CD4-positive, alpha-beta T cell (primary cell): ENCODE measurements at regions not wholly inside any gene's neighbourhood (a gene's known extent, or its start where the extent isn't known, plus 50 kb on each side); places are given as distances from the start of the nearest gene placed in this dataset.

ENCODE experiments used
- ATAC-seq: fragments of 200-7000 bp; cut with Tn5 transposase; one replicate; pipeline ENCODE4 v1.10.0; 2022; ENCODE audit warnings: mild to moderate bottlenecking; ENCODE audit not compliant: poor library complexity
- CTCF ChIA-PET: fragments of 350-600 bp; sonication (Branson Sonifier 250); formaldehyde crosslinking; loops from one replicate; lab custom pipeline; 2021; ENCODE audit warnings: antibody characterized with exemption, inconsistent platforms; lab: Charles Lee
- POLR2A ChIA-PET: fragments of 350-600 bp; sonication (Branson Sonifier 250); formaldehyde crosslinking; loops from one replicate; lab custom pipeline; 2021; ENCODE audit warnings: antibody characterized with exemption, inconsistent platforms; lab: Charles Lee
- DNase-seq, 14 experiments: peaks; one replicate each; pipeline ENCODE4 v3.0.0-alpha.2; 2013 to 2020; ENCODE audit warnings: mixed read lengths in 2 of 14
- H3K27ac ChIP-seq, 2 donors: one replicate each; pipeline versions ENCODE4 v1.5.1 to v1.7.0; 2013; ENCODE audit warnings: low read length in 2 of 2, low read depth in 1 of 2, mild to moderate bottlenecking in 1 of 2
- H3K27me3 ChIP-seq, 2 experiments: 1 replicate in 1 of 2; 2 replicates in 1 of 2; pipeline versions ENCODE4 v1.6.1 to v1.7.0; 2013; ENCODE audit warnings: low read length in 2 of 2, control low read depth in 1 of 2, mild to moderate bottlenecking in 1 of 2, moderate library complexity in 1 of 2; ENCODE audit not compliant: insufficient read depth in 2 of 2, control insufficient read depth in 1 of 2
- H3K36me3 ChIP-seq: one replicate; pipeline ENCODE4 v1.6.1; 2013; ENCODE audit warnings: low read length, control low read depth; ENCODE audit not compliant: insufficient read depth
- H3K4me1 ChIP-seq: one replicate; pipeline ENCODE4 v1.6.1; 2013; ENCODE audit warnings: low read length, control low read depth; ENCODE audit not compliant: insufficient read depth
- H3K4me3 ChIP-seq: one replicate; pipeline ENCODE4 v1.5.1; 2013; ENCODE audit warnings: mild to moderate bottlenecking, low read length, moderate library complexity
- H3K9me3 ChIP-seq, 2 experiments: 1 replicate in 1 of 2; 2 replicates in 1 of 2; pipeline versions ENCODE4 v1.6.1 to v1.7.0; 2013; ENCODE audit warnings: low read length in 2 of 2, mild to moderate bottlenecking in 2 of 2, control low read depth in 1 of 2, moderate library complexity in 1 of 2; ENCODE audit not compliant: control insufficient read depth in 1 of 2, insufficient read depth in 1 of 2
- H3K27ac Mint-ChIP-seq: one replicate; pipeline ENCODE4 v1.8.0; 2020; ENCODE audit warnings: mixed read lengths
- H3K27me3 Mint-ChIP-seq: one replicate; pipeline ENCODE4 v1.8.0; 2021; ENCODE audit warnings: mixed read lengths
- H3K36me3 Mint-ChIP-seq: one replicate; pipeline ENCODE4 v1.8.0; 2021; ENCODE audit warnings: low read depth, mixed read lengths
- H3K4me1 Mint-ChIP-seq: one replicate; pipeline ENCODE4 v1.8.0; 2021; ENCODE audit warnings: low read depth, mixed read lengths
- H3K4me3 Mint-ChIP-seq: one replicate; pipeline ENCODE4 v1.8.0; 2020; ENCODE audit warnings: mild to moderate bottlenecking, mixed read lengths
- H3K9me3 Mint-ChIP-seq: one replicate; pipeline ENCODE4 v1.8.0; 2020; ENCODE audit warnings: mixed read lengths
- intact Hi-C, 2 experiments: fragments of 100-400 bp; cut with DNase I in 1 of 2; cut with micrococcal nuclease in 1 of 2; formaldehyde crosslinking; loops; one replicate each; pipeline versions ENCODE4 v1.15.1 to v1.9.0; 2023 to 2025; cut with DNase I, micrococcal nuclease
- TF ChIP-seq, protein P1 (sequence below): fragments of 200-600 bp; IDR thresholded peaks from one replicate; pipeline ENCODE4 v1.8.0; 2022; ENCODE audit warnings: antibody characterized with exemption, mild to moderate bottlenecking

DNA sequence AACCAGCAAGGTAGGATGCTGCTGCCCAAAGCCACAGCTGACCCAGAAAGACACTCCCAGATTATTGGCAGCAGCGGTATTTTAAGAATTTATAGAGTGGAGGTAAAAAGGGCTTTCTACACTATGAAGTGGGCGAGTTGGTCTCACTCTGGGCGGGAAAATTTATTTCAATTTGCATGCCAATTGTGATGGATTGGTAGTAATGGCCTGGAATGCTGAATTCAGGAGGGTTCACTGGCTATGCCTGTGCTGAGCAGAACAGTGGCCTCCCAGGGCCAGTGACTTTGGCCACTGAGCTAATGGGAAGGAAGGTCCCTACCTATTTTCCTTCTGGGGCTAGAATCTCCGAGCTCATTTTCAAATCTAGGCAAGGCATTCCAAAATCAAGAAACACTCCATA lies 243.5 kb downstream of the TSHZ3 start:
- Mint-ChIP-seq H3K27me3 (peaks cover 17% of the 10 kb centered on the region), H3K4me3 (no peak overlapping the region), H3K27ac (no peak overlapping the region), H3K36me3 (no peaks in the 10 kb centered on the region), H3K4me1 (peaks cover 8% of the 10 kb centered on the region), H3K9me3 (no peaks in the 10 kb centered on the region)
- Histone ChIP-seq H3K4me3 (no peak overlapping the region), H3K27ac (no peak overlapping the region), H3K9me3 (no peaks in the 10 kb centered on the region), H3K4me1 (peaks cover 10% of the 10 kb centered on the region), H3K36me3 (no peaks in the 10 kb centered on the region), H3K27me3 (peaks cover 0 to 7% of the 10 kb centered on the region in 2 experiments)
- intact Hi-C loops: no loop called here
- no peak for DNase-seq
- TF ChIP-seq, protein P1, sequence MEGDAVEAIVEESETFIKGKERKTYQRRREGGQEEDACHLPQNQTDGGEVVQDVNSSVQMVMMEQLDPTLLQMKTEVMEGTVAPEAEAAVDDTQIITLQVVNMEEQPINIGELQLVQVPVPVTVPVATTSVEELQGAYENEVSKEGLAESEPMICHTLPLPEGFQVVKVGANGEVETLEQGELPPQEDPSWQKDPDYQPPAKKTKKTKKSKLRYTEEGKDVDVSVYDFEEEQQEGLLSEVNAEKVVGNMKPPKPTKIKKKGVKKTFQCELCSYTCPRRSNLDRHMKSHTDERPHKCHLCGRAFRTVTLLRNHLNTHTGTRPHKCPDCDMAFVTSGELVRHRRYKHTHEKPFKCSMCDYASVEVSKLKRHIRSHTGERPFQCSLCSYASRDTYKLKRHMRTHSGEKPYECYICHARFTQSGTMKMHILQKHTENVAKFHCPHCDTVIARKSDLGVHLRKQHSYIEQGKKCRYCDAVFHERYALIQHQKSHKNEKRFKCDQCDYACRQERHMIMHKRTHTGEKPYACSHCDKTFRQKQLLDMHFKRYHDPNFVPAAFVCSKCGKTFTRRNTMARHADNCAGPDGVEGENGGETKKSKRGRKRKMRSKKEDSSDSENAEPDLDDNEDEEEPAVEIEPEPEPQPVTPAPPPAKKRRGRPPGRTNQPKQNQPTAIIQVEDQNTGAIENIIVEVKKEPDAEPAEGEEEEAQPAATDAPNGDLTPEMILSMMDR: no peak
- POLR2A ChIA-PET: no interaction called here
- CTCF ChIA-PET: no interaction called here
- ATAC-seq: no peak

DNA sequence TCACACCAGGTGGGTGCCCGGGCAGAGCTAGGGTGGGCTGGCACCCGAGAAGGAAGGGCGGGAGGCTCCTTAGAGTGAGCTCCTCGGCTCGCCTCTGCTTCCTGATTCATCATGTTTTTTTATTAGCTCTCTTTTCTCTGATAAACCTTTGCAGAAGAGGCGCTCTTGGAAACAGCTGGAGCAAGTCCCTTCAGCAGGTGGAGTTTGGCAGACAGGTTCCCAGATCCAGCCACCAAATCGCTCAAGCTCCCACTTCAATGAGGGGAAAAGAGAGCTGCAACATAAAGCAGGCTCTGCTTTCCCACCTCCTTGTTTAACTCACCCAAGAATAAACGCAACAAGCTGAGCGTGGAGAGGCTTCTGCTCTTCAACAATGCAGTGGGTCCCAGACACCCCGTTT lies 244.8 kb downstream of the TSHZ3 start:
- POLR2A ChIA-PET: no interaction called here
- TF ChIP-seq, protein P1: no peak
- DNase-seq: no peak
- no peak overlapping the region for H3K4me3 ChIP-seq
- no peaks in the 10 kb centered on the region for H3K9me3 ChIP-seq
- Mint-ChIP-seq H3K27me3 (peaks cover 13% of the 10 kb centered on the region), H3K36me3 (no peaks in the 10 kb centered on the region), H3K9me3 (no peaks in the 10 kb centered on the region), H3K4me1 (peaks cover 4% of the 10 kb centered on the region), H3K27ac (no peak overlapping the region), H3K4me3 (no peak overlapping the region)
- H3K36me3 ChIP-seq: no peaks in the 10 kb centered on the region
- peaks cover 2% of the 10 kb centered on the region for H3K4me1 ChIP-seq
- H3K27ac ChIP-seq: no peak overlapping the region
- no peak for ATAC-seq
- CTCF ChIA-PET: no interaction called here
- peaks cover 0 to 9% of the 10 kb centered on the region in 2 experiments for H3K27me3 ChIP-seq
- intact Hi-C loops: no loop called here

DNA sequence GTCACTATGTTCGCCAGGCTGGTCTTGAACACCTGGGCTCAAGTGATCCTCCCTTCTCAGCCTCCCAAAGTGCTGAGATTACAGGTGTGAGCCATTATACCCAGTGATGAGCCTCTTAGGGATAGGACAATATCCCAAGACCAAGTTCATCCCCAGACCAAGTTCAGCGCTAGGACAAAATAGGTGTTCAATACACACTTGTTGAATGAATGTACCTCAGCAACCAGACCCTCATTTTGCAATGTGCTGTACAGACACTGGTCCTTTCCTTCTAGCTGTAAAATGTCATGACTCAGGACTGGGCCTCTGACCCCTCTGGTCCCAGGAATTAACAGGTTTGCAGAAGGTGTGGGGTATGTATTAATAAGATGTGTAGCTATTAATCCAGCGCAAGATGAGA lies 246.0 kb downstream of the TSHZ3 start:
- H3K27ac Mint-ChIP-seq: no peak overlapping the region
- no peak overlapping the region for H3K27ac ChIP-seq
- H3K9me3 Mint-ChIP-seq: no peaks in the 10 kb centered on the region
- intact Hi-C loops: no loop called here
- no peaks in the 10 kb centered on the region for H3K36me3 ChIP-seq
- CTCF ChIA-PET: no interaction called here
- no peak overlapping the region for H3K4me3 ChIP-seq
- peaks cover 0 to 9% of the 10 kb centered on the region in 2 experiments for H3K27me3 ChIP-seq
- H3K4me3 Mint-ChIP-seq: no peak overlapping the region
- DNase-seq (no peak), ATAC-seq (no peak)
- H3K27me3 Mint-ChIP-seq: peaks cover 4% of the 10 kb centered on the region
- POLR2A ChIA-PET: no interaction called here
- H3K4me1 Mint-ChIP-seq: no peaks in the 10 kb centered on the region
- H3K36me3 Mint-ChIP-seq: no peaks in the 10 kb centered on the region
- H3K4me1 ChIP-seq: no peaks in the 10 kb centered on the region
- no peaks in the 10 kb centered on the region for H3K9me3 ChIP-seq
- TF ChIP-seq, protein P1: no peak
